A549 (cell line): ENCODE measurements at regions not wholly inside any gene's neighbourhood (a gene's known extent, or its start where the extent isn't known, plus 50 kb on each side); places are given as distances from the start of the nearest gene placed in this dataset.

ENCODE experiments used
- ATAC-seq, 2 experiments: fragments of 200-7000 bp in 1 of 2; fragments of >200 bp in 1 of 2; cut with Nextera tagmentation in 1 of 2; cut with Tn5 transposase in 1 of 2; 3 replicates each; pipeline versions ENCODE4 v1.8.0 to v1.9.1; 2018 to 2020; ENCODE audit warnings: mild to moderate bottlenecking in 1 of 2, moderate library complexity in 1 of 2
- CTCF ChIA-PET: fragments of 300-600 bp; sonication (Branson Sonifier 250); formaldehyde crosslinking; extraction: SDS; loops from one replicate; lab custom pipeline; 2021; ENCODE audit warnings: antibody characterized with exemption, inconsistent platforms; lab: Yijun Ruan, JAX
- POLR2A ChIA-PET: fragments of 350-600 bp; formaldehyde crosslinking; extraction: SDS; loops from one replicate; lab custom pipeline; 2021; ENCODE audit warnings: antibody characterized with exemption, inconsistent platforms; lab: Yijun Ruan, JAX
- DNase-seq, 2 experiments: peaks; one replicate each; pipeline versions ENCODE4 v3.0.0 to v3.0.0-alpha.2; 2011 to 2016; ENCODE audit warnings: low read depth in 1 of 2, low spot score in 1 of 2
- FAIRE-seq: peaks from 2 replicates; lab custom pipeline; 2011; peaks lifted over from hg19 to GRCh38; lab: Jason Lieb, UNC
- H3K27ac ChIP-seq, 2 experiments: fragments of >200 bp; sonication (Bioruptor Twin); formaldehyde crosslinking; 3 replicates each; pipeline ENCODE4 v1.5.1; 2016 to 2017
- H3K4me1 ChIP-seq: fragments of >200 bp; sonication (Bioruptor Twin); formaldehyde crosslinking; 3 replicates; pipeline ENCODE4 v1.6.1; 2016
- H3K4me2 ChIP-seq: fragments of >200 bp; sonication (Bioruptor Twin); formaldehyde crosslinking; 3 replicates; pipeline ENCODE4 v1.6.1; 2016
- H3K4me3 ChIP-seq: fragments of >200 bp; sonication (Bioruptor Twin); formaldehyde crosslinking; 3 replicates; pipeline ENCODE4 v1.5.1; 2016
- H3K9me3 ChIP-seq: fragments of >200 bp; sonication (Bioruptor Twin); formaldehyde crosslinking; 3 replicates; pipeline ENCODE4 v1.6.1; 2016
- ATOH8 ChIP-seq: fragments of 250-450 bp; sonication (Bioruptor Pico); IDR thresholded peaks from 2 replicates; pipeline ENCODE4 v1.5.0; 2020; ENCODE audit warnings: low read depth, mild to moderate bottlenecking, moderate library complexity
- BHLHE40 ChIP-seq: IDR thresholded peaks from 2 replicates; pipeline ENCODE4 v1.6.1; 2012; ENCODE audit warnings: low read depth, low read length, inconsistent platforms
- CHD4 ChIP-seq: fragments of 200-600 bp; sonication (generic); IDR thresholded peaks from 2 replicates; pipeline ENCODE4 v1.6.1; 2016; ENCODE audit warnings: antibody characterized with exemption, mild to moderate bottlenecking, borderline replicate concordance
- CTCF ChIP-seq: fragments of >200 bp; sonication (Bioruptor Twin); formaldehyde crosslinking; IDR thresholded peaks from 3 replicates; pipeline ENCODE4 v1.5.1; 2016
- E2F6 ChIP-seq: IDR thresholded peaks from 2 replicates; pipeline ENCODE4 v1.6.1; 2012; ENCODE audit warnings: low read depth, borderline replicate concordance
- FOSB ChIP-seq: fragments of 250-450 bp; sonication (Bioruptor Pico); IDR thresholded peaks from 2 replicates; pipeline ENCODE4 v1.5.0; 2020; ENCODE audit warnings: mild to moderate bottlenecking, moderate library complexity
- HES2 ChIP-seq: fragments of >200 bp; sonication (Bioruptor Twin); formaldehyde crosslinking; IDR thresholded peaks from 2 replicates; pipeline ENCODE4 v1.6.1; 2016
- JUN ChIP-seq, 2 experiments: fragments of >200 bp; sonication (Bioruptor Twin); formaldehyde crosslinking; IDR thresholded peaks; 2 replicates in 1 of 2; 3 replicates in 1 of 2; pipeline ENCODE4 v1.6.1; 2016 to 2017
- MAZ ChIP-seq: fragments of 150-350 bp; IDR thresholded peaks from 2 replicates; pipeline ENCODE4 v1.6.1; 2014; ENCODE audit warnings: antibody characterized with exemption, low read depth, low read length, borderline replicate concordance
- NFE2L2 ChIP-seq: fragments of 150-350 bp; conservative IDR thresholded peaks from 2 replicates; pipeline ENCODE4 v1.6.1; 2014; ENCODE audit warnings: low read length
- NPAS2 ChIP-seq: fragments of 250-450 bp; sonication (Bioruptor Pico); IDR thresholded peaks from 2 replicates; pipeline ENCODE4 v1.8.0; 2022; ENCODE audit warnings: mild to moderate bottlenecking, moderate library complexity, borderline replicate concordance
- REST ChIP-seq: fragments of 200-600 bp; sonication (generic); IDR thresholded peaks from 2 replicates; pipeline ENCODE4 v1.6.1; 2016; ENCODE audit warnings: antibody characterized with exemption, mild to moderate bottlenecking, moderate library complexity
- RNF2 ChIP-seq: fragments of 200-600 bp; sonication (generic); IDR thresholded peaks from 2 replicates; pipeline ENCODE4 v1.6.1; 2016; ENCODE audit warnings: low read depth, mild to moderate bottlenecking, antibody characterized with exemption, moderate library complexity, borderline replicate concordance
- ZC3H11A ChIP-seq: fragments of 450-650 bp; IDR thresholded peaks from 2 replicates; pipeline ENCODE4 v1.6.1; 2014; ENCODE audit warnings: antibody characterized with exemption, mild to moderate bottlenecking
- ZFP36 ChIP-seq: fragments of 450-650 bp; IDR thresholded peaks from 2 replicates; pipeline ENCODE4 v1.6.1; 2014; ENCODE audit warnings: borderline replicate concordance; ENCODE audit not compliant: partially characterized antibody
- WGBS: methylation state at CpG from one replicate; pipeline ENCODE4 v1.1.6; 2017; ENCODE audit errors: missing lambda C conversion rate; 5-methylcytosine and 5-hydroxymethylcytosine counted together

GRCh38 chr3:151630938-151631441 lies 102.7 kb upstream of the AADACL2 start (continued):
- TF ChIP-seq ZC3H11A, result no peak

GRCh38 chr3:151630035-151630434 lies 103.7 kb upstream of the AADACL2 start:
- Histone ChIP-seq H3K4me1 (peaks cover 7% of the 10 kb centered on the region; the same call in 2 of the 3 replicates), H3K4me3 (no peak overlapping the region), H3K9me3 (no peaks in the 10 kb centered on the region), H3K27ac (no peak overlapping the region)
- FAIRE-seq (no peak), DNase-seq (peak in 1 of 2 experiments; percentile 9)
- POLR2A ChIA-PET, result no interaction called here
- WGBS, result 39% methylated on average over 3 of the region's 3 CpGs
- TF ChIP-seq BHLHE40 (no peak), NPAS2 (no peak), REST (no peak), E2F6 (no peak), FOSB (CRISPR knock-in tag) (no peak)
- TF ChIP-seq, all 56 proteins: peak for 0
- no peak for ATAC-seq
- CTCF ChIA-PET, result interaction anchor here (1.2 to 1.4 kb wide), 3 partner anchors 18 to 40 kb away, joined by 3 read pairs; no protein-coding TSS in a partner anchor
- peak overlapping the region; percentile 4; the same call in 1 of the 3 replicates for H3K4me2 ChIP-seq

GRCh38 chr3:151625586-151625985 lies 108.1 kb upstream of the AADACL2 start:
- no peak for TF ChIP-seq JUN (IDR thresholded peaks at IDR 0.05)
- TF ChIP-seq ZFP36, result no peak
- no peak for TF ChIP-seq ATOH8 (CRISPR knock-in tag)
- no peak for TF ChIP-seq BHLHE40
- TF ChIP-seq HES2, result no peak
- TF ChIP-seq CTCF, result no peak
- 53% methylated on average over 1 of the region's 1 CpG for WGBS
- no peak overlapping the region for H3K4me2 ChIP-seq
- no peak overlapping the region for H3K4me3 ChIP-seq
- ATAC-seq (no peak), DNase-seq (no peak), FAIRE-seq (no peak)
- ChIA-PET CTCF (no interaction called here), POLR2A (no interaction called here)
- H3K27ac ChIP-seq, result no peak overlapping the region
- no peaks in the 10 kb centered on the region for H3K9me3 ChIP-seq
- H3K4me1 ChIP-seq, result peaks cover 7% of the 10 kb centered on the region; the same call in 2 of the 3 replicates

GRCh38 chr3:151625086-151625485 lies 108.6 kb upstream of the AADACL2 start:
- FAIRE-seq (no peak), ATAC-seq (no peak), DNase-seq (no peak)
- H3K4me3 ChIP-seq, result no peak overlapping the region
- peaks cover 4% of the 10 kb centered on the region; the same call in 2 of the 3 replicates for H3K4me1 ChIP-seq
- CTCF ChIA-PET, result no interaction called here
- H3K4me2 ChIP-seq, result no peak overlapping the region
- 83% methylated on average over 3 of the region's 3 CpGs for WGBS
- H3K27ac ChIP-seq, result no peak overlapping the region
- POLR2A ChIA-PET, result no interaction called here
- H3K9me3 ChIP-seq, result no peaks in the 10 kb centered on the region
- TF ChIP-seq ATOH8 (CRISPR knock-in tag) (no peak), RNF2 (no peak), MAZ (no peak), NFE2L2 (no peak), CHD4 (no peak)
